ENCODE measurements at regions not wholly inside any gene's neighbourhood (a gene's known extent, or its start where the extent isn't known, plus 50 kb on each side); places are given as distances from the start of the nearest gene placed in this dataset.

GRCh38 chr7:121517591-121517990 is 121.5 kb upstream of the FAM3C start:
- TF ChIP-seq POLR2AphosphoS5 (IDR thresholded peaks at IDR 0.05; ENCODE audit: low read depth, low read length) (no peak), TAF1 (IDR thresholded peaks at IDR 0.05; ENCODE audit: borderline replicate concordance, insufficient read depth, low read length) (no peak), FOXP2 (optimal IDR thresholded peaks at IDR 0.05; ENCODE audit: borderline replicate concordance, extremely low read depth, extremely low read length, insufficient read depth) (no peak), SIN3A (IDR thresholded peaks at IDR 0.05; ENCODE audit: borderline replicate concordance, insufficient read depth, low read length) (no peak)
